ENCODE measurements at regions not wholly inside any gene's neighbourhood (a gene's known extent, or its start where the extent isn't known, plus 50 kb on each side); places are given as distances from the start of the nearest gene placed in this dataset.
"Not testable (repeated sequence)": the region's sequence is repeated elsewhere in the genome, so short reads cannot be mapped to it uniquely, and the experiment has no call there.

- peak; percentile 45 for DNase-seq (ENCODE audit: low spot score)
These were observed 53.9 kb downstream of the OTOR start for GRCh38 chr20:16801919-16802651.

GRCh38 chr20:16802652-16802935 is 54.4 kb downstream of the OTOR start:
- DNase-seq (ENCODE audit: low spot score): no peak

- peak; percentile 27 for DNase-seq (ENCODE audit: low spot score)
These were observed 56.0 kb downstream of the OTOR start for GRCh38 chr20:16803965-16804792.

GRCh38 chr20:16804793-16805187 is 56.6 kb downstream of the OTOR start:
- no peak for DNase-seq (ENCODE audit: low spot score)

GRCh38 chr20:16806061-16806460 is 57.9 kb downstream of the OTOR start:
- DNase-seq (ENCODE audit: low spot score): no peak

- DNase-seq (ENCODE audit: low spot score): no peak
These were observed 58.7 kb downstream of the OTOR start for GRCh38 chr20:16806886-16807285.

- no peak for DNase-seq (ENCODE audit: low spot score)
These were observed 60.6 kb downstream of the OTOR start for GRCh38 chr20:16808796-16809195.

GRCh38 chr20:16810216-16810615 is 62.1 kb downstream of the OTOR start:
- DNase-seq (ENCODE audit: low spot score): no peak

GRCh38 chr20:16816192-16816591 is 68.0 kb downstream of the OTOR start:
- no peak for DNase-seq (ENCODE audit: low spot score)

- no peak for DNase-seq (ENCODE audit: low spot score)
These were observed 71.3 kb downstream of the OTOR start for GRCh38 chr20:16819483-16819882.

GRCh38 chr20:16821211-16822089 is 73.3 kb downstream of the OTOR start:
- DNase-seq (ENCODE audit: low spot score): peak; percentile 35

- DNase-seq (ENCODE audit: low spot score): no peak
These were observed 76.5 kb downstream of the OTOR start for GRCh38 chr20:16824664-16825063.

GRCh38 chr20:16828666-16829305 is 80.6 kb downstream of the OTOR start:
- no peak for DNase-seq (ENCODE audit: low spot score)

- DNase-seq (ENCODE audit: low spot score): not testable (repeated sequence)
These were observed 87.5 kb downstream of the OTOR start for GRCh38 chr20:16835690-16836089.

- DNase-seq (ENCODE audit: low spot score): no peak
These were observed 94.4 kb downstream of the OTOR start for GRCh38 chr20:16842486-16843120.

GRCh38 chr20:16844406-16844805 is 96.2 kb downstream of the OTOR start:
- no peak for DNase-seq (ENCODE audit: low spot score)

GRCh38 chr20:16846006-16846405 is 97.8 kb downstream of the OTOR start:
- DNase-seq (ENCODE audit: low spot score): no peak

GRCh38 chr20:16848061-16848460 is 99.9 kb downstream of the OTOR start:
- DNase-seq (ENCODE audit: low spot score): no peak

GRCh38 chr20:16848526-16848925 is 100.4 kb downstream of the OTOR start:
- no peak for DNase-seq (ENCODE audit: low spot score)

- no peak for DNase-seq (ENCODE audit: low spot score)
These were observed 112.8 kb downstream of the OTOR start for GRCh38 chr20:16860914-16861313.

- DNase-seq (ENCODE audit: low spot score): no peak
These were observed 113.5 kb downstream of the OTOR start for GRCh38 chr20:16861708-16862107.

- DNase-seq (ENCODE audit: low spot score): no peak
These were observed 115.1 kb downstream of the OTOR start for GRCh38 chr20:16863303-16863702.
